H9 (cell line): ENCODE measurements at regions not wholly inside any gene's neighbourhood (a gene's known extent, or its start where the extent isn't known, plus 50 kb on each side); places are given as distances from the start of the nearest gene placed in this dataset.
A peak's percentile ranks its signal among the peaks of the same experiment; 100 is the strongest.

Experiments used
- DNase-seq: peaks from one replicate; pipeline ENCODE4 v3.0.0-alpha.2; 2017
- H2AFZ ChIP-seq: one replicate; pipeline ENCODE4 v1.6.1; 2013; ENCODE audit warnings: mild to moderate bottlenecking, low read length, control low read depth, moderate library complexity
- H2AK5ac ChIP-seq: 2 replicates; pipeline ENCODE4 v1.6.1; 2013; ENCODE audit warnings: low read length, control low read depth, mixed read lengths; ENCODE audit not compliant: insufficient read length
- H2BK120ac ChIP-seq: one replicate; pipeline ENCODE4 v1.6.1; 2013; ENCODE audit warnings: low read depth, mild to moderate bottlenecking, low read length, control low read depth, inconsistent platforms; ENCODE audit not compliant: poor library complexity, severe bottlenecking
- H2BK12ac ChIP-seq: 2 replicates; pipeline ENCODE4 v1.6.1; 2013; ENCODE audit warnings: low read length, control low read depth, mixed read lengths, low read depth; ENCODE audit not compliant: insufficient read length
- H2BK15ac ChIP-seq: 2 replicates; pipeline ENCODE4 v1.6.1; 2013; ENCODE audit warnings: low read depth, low read length, control low read depth
- H2BK20ac ChIP-seq: one replicate; pipeline ENCODE4 v1.6.1; 2013; ENCODE audit warnings: low read depth, mild to moderate bottlenecking, low read length, control low read depth, inconsistent platforms; ENCODE audit not compliant: poor library complexity, severe bottlenecking
- H2BK5ac ChIP-seq: 2 replicates; pipeline ENCODE4 v1.6.1; 2013; ENCODE audit warnings: low read length, control low read depth, mixed read lengths; ENCODE audit not compliant: insufficient read length
- H3K14ac ChIP-seq: 2 replicates; pipeline ENCODE4 v1.6.1; 2013; ENCODE audit warnings: low read length, control low read depth; ENCODE audit not compliant: insufficient read depth
- H3K18ac ChIP-seq: 2 replicates; pipeline ENCODE4 v1.6.1; 2013; ENCODE audit warnings: low read depth, mild to moderate bottlenecking, mixed read lengths, low read length, control low read depth; ENCODE audit not compliant: insufficient read length
- H3K23ac ChIP-seq: 2 replicates; pipeline ENCODE4 v1.6.1; 2013; ENCODE audit warnings: low read length, control low read depth, mixed read lengths, low read depth; ENCODE audit not compliant: insufficient read length
- H3K23me2 ChIP-seq: 2 replicates; pipeline ENCODE4 v1.6.1; 2013; ENCODE audit warnings: low read depth, mild to moderate bottlenecking, mixed read lengths, low read length, control low read depth; ENCODE audit not compliant: insufficient read length, poor library complexity, severe bottlenecking
- H3K27ac ChIP-seq: 2 replicates; pipeline ENCODE4 v1.5.1; 2013; ENCODE audit warnings: low read length, control low read depth, mixed read lengths, low read depth; ENCODE audit not compliant: insufficient read length
- H3K27me3 ChIP-seq: 2 replicates; pipeline ENCODE4 v1.6.1; 2013; ENCODE audit warnings: low read length, control low read depth, inconsistent platforms; ENCODE audit not compliant: insufficient read depth
- H3K4ac ChIP-seq: 2 replicates; pipeline ENCODE4 v1.6.1; 2013; ENCODE audit warnings: low read depth, mild to moderate bottlenecking, control low read depth, inconsistent platforms, low read length, moderate library complexity
- H3K4me1 ChIP-seq: 2 replicates; pipeline ENCODE4 v1.6.1; 2013; ENCODE audit warnings: low read length, control low read depth, inconsistent platforms; ENCODE audit not compliant: insufficient read depth
- H3K4me2 ChIP-seq: 2 replicates; pipeline ENCODE4 v1.6.1; 2013; ENCODE audit warnings: low read length, control low read depth, mixed read lengths; ENCODE audit not compliant: insufficient read length, insufficient read depth
- H3K56ac ChIP-seq: 2 replicates; pipeline ENCODE4 v1.6.1; 2013; ENCODE audit warnings: low read depth, mild to moderate bottlenecking, mixed read lengths, low read length, control low read depth; ENCODE audit not compliant: insufficient read length
- H3K79me1 ChIP-seq: 2 replicates; pipeline ENCODE4 v1.6.1; 2013; ENCODE audit warnings: low read depth, mild to moderate bottlenecking, moderate library complexity, low read length, control low read depth, inconsistent platforms; ENCODE audit not compliant: insufficient read depth, poor library complexity, severe bottlenecking
- H3K79me2 ChIP-seq: 2 replicates; pipeline ENCODE4 v1.6.1; 2013; ENCODE audit warnings: low read length, control low read depth, inconsistent platforms; ENCODE audit not compliant: insufficient read depth
- H3K9ac ChIP-seq: 2 replicates; pipeline ENCODE4 v1.6.1; 2013; ENCODE audit warnings: low read length, control low read depth, mixed read lengths; ENCODE audit not compliant: insufficient read length; ENCODE audit errors: extremely low read depth
- H3K9me3 ChIP-seq: one replicate; pipeline ENCODE4 v1.6.1; 2013; ENCODE audit warnings: low read depth, low read length, inconsistent platforms; ENCODE audit not compliant: control insufficient read depth
- H3T11ph ChIP-seq: one replicate; pipeline ENCODE4 v1.6.1; 2013; ENCODE audit warnings: mild to moderate bottlenecking, low read length, control low read depth, inconsistent platforms
- H4K20me1 ChIP-seq: one replicate; pipeline ENCODE4 v1.6.1; 2013; ENCODE audit not compliant: control insufficient read depth, insufficient read length, insufficient read depth
- H4K5ac ChIP-seq: 2 replicates; pipeline ENCODE4 v1.6.1; 2013; ENCODE audit warnings: low read depth, mild to moderate bottlenecking, mixed read lengths, low read length, control low read depth; ENCODE audit not compliant: insufficient read length
- H4K8ac ChIP-seq: replicated peaks from 2 replicates; pipeline ENCODE4 v1.6.1; 2013; ENCODE audit warnings: low read length, control low read depth, mixed read lengths, low read depth; ENCODE audit not compliant: insufficient read length
- H4K91ac ChIP-seq: 2 replicates; pipeline ENCODE4 v1.6.1; 2013; ENCODE audit warnings: low read depth, mild to moderate bottlenecking, moderate library complexity, mixed read lengths, low read length, control low read depth; ENCODE audit not compliant: insufficient read length
- H3K27ac Mint-ChIP-seq, 3 experiments: 2 replicates in 2 of 3; 3 replicates in 1 of 3; pipeline ENCODE4 v1.8.0; 2020 to 2021; ENCODE audit warnings: mixed read lengths in 3 of 3, mild to moderate bottlenecking in 1 of 3, moderate library complexity in 1 of 3
- H3K27me3 Mint-ChIP-seq: 2 replicates; pipeline ENCODE4 v1.8.0; 2021; ENCODE audit warnings: low read depth, mild to moderate bottlenecking, moderate library complexity, mixed read lengths
- H3K36me3 Mint-ChIP-seq, 3 experiments: 2 replicates in 2 of 3; 3 replicates in 1 of 3; pipeline ENCODE4 v1.8.0; 2020 to 2021; ENCODE audit warnings: low read depth in 3 of 3, mixed read lengths in 3 of 3; ENCODE audit not compliant: insufficient read depth in 1 of 3
- H3K4me1 Mint-ChIP-seq, 2 experiments: 2 replicates each; pipeline ENCODE4 v1.8.0; 2020; ENCODE audit warnings: mixed read lengths in 2 of 2
- H3K4me3 Mint-ChIP-seq, 2 experiments: 2 replicates in 1 of 2; 3 replicates in 1 of 2; pipeline ENCODE4 v1.8.0; 2020 to 2021; ENCODE audit warnings: mild to moderate bottlenecking in 2 of 2, mixed read lengths in 2 of 2, moderate library complexity in 1 of 2
- H3K9me3 Mint-ChIP-seq, 2 experiments: 2 replicates in 1 of 2; 3 replicates in 1 of 2; pipeline ENCODE4 v1.8.0; 2020; ENCODE audit warnings: mild to moderate bottlenecking in 2 of 2, mixed read lengths in 2 of 2, moderate library complexity in 1 of 2
- WGBS: extraction: QIAGEN DNeasy Blood & Tissue Kit; methylation state at CpG from one replicate; pipeline ENCODE4 v1.1.7; 2013; ENCODE audit warnings: missing lambda C conversion rate, low lambda C conversion rate, mixed read lengths; ENCODE audit not compliant: insufficient read length; ENCODE audit errors: extremely low coverage; 5-methylcytosine and 5-hydroxymethylcytosine counted together
- TF ChIP-seq, protein P1 (sequence below): fragments of 200-600 bp; sonication (generic); conservative IDR thresholded peaks from 3 replicates; pipeline ENCODE4 v1.8.0; 2021; ENCODE audit warnings: antibody characterized with exemption, mild to moderate bottlenecking

GRCh38 chr18:46377557-46377956, 273.4 kb downstream of the HAUS1 start:
- Histone ChIP-seq H3K79me1 (no peaks in the 10 kb centered on the region), H4K20me1 (no peaks in the 10 kb centered on the region), H3K4me2 (no peak overlapping the region), H2AFZ (no peak overlapping the region), H2BK12ac (no peak overlapping the region), H2BK15ac (no peak overlapping the region), H3K23ac (no peak overlapping the region), H2BK5ac (no peak overlapping the region), H3K14ac (no peak overlapping the region), H3K4me1 (no peaks in the 10 kb centered on the region), H3K9ac (no peak overlapping the region), H2AK5ac (no peak overlapping the region), H2BK20ac (no peak overlapping the region), H3K56ac (no peak overlapping the region), H4K5ac (no peak overlapping the region), H3K27me3 (no peaks in the 10 kb centered on the region), H2BK120ac (no peak overlapping the region), H3K79me2 (no peaks in the 10 kb centered on the region), H4K91ac (no peak overlapping the region), H3K18ac (no peak overlapping the region), H3T11ph (no peak overlapping the region), H3K23me2 (no peaks in the 10 kb centered on the region), H3K27ac (no peak overlapping the region), H3K9me3 (no peaks in the 10 kb centered on the region), H4K8ac (no peak overlapping the region), H3K4ac (no peak overlapping the region)
- H3K27me3 Mint-ChIP-seq: peaks cover 1% of the 10 kb centered on the region; the same call in 1 of the 2 replicates
- H3K4me3 Mint-ChIP-seq: no peak overlapping the region
- WGBS: no CpG with 5 or more reads among the region's 1 CpG
- TF ChIP-seq, protein P1, sequence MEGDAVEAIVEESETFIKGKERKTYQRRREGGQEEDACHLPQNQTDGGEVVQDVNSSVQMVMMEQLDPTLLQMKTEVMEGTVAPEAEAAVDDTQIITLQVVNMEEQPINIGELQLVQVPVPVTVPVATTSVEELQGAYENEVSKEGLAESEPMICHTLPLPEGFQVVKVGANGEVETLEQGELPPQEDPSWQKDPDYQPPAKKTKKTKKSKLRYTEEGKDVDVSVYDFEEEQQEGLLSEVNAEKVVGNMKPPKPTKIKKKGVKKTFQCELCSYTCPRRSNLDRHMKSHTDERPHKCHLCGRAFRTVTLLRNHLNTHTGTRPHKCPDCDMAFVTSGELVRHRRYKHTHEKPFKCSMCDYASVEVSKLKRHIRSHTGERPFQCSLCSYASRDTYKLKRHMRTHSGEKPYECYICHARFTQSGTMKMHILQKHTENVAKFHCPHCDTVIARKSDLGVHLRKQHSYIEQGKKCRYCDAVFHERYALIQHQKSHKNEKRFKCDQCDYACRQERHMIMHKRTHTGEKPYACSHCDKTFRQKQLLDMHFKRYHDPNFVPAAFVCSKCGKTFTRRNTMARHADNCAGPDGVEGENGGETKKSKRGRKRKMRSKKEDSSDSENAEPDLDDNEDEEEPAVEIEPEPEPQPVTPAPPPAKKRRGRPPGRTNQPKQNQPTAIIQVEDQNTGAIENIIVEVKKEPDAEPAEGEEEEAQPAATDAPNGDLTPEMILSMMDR: no peak
- no peaks in the 10 kb centered on the region for H3K9me3 Mint-ChIP-seq
- no peaks in the 10 kb centered on the region; a peak in 1 of 7 replicates for H3K36me3 Mint-ChIP-seq
- H3K27ac Mint-ChIP-seq: 0 out of 7 replicates have a peak overlapping the region, but pooled peaks of 1 of the 3 experiments have one; percentile 26
- no peak for DNase-seq
- peaks cover 4 to 16% of the 10 kb centered on the region in 2 experiments; a peak in 3 of 4 replicates for H3K4me1 Mint-ChIP-seq
